ENCODE measurements at regions not wholly inside any gene's neighbourhood (a gene's known extent, or its start where the extent isn't known, plus 50 kb on each side); places are given as distances from the start of the nearest gene placed in this dataset.

DNA sequence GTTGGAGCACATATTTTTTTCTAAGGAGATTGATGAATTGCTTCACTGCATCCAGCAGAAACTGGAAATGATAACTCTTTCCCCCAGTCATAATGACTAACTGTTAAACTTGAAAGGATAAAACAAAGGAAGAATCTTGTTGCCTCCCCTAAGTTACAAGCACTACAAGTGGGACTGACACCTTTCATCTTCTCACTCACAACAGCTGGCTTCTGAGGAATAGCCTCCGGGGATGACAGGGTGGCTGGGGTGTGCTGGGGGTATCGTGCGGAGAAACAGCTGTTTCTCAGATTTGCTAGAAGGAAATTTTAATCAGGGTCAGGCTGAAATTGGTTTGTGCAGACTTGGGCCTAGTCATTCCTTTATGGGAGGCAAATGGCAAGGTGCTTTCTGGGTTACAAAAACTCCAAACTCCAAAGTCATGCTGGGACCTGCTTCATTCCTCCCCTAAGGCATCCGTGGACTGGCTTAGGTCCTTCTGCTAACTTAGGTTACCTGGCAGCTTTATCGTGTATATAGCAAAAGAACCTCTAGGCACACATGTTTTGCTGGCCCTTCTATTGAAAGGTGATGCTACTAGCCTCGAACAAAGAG, 557.2 kb downstream of the TOX3 start:
- TF ChIP-seq POLR2A (IDR thresholded peaks at IDR 0.05; ENCODE audit: borderline replicate concordance, extremely low read depth, insufficient read depth, insufficient read length) = no peak
- TF ChIP-seq FOSL1 (IDR thresholded peaks at IDR 0.05; ENCODE audit: low read depth) = no peak
- TF ChIP-seq SRF (IDR thresholded peaks at IDR 0.05; ENCODE audit: low read depth) = no peak
- no peak for TF ChIP-seq YY1 (IDR thresholded peaks at IDR 0.05; ENCODE audit: extremely low read depth, insufficient replicate concordance, low read depth, low read length)
- TF ChIP-seq, protein P1, sequence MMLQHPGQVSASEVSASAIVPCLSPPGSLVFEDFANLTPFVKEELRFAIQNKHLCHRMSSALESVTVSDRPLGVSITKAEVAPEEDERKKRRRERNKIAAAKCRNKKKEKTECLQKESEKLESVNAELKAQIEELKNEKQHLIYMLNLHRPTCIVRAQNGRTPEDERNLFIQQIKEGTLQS (IDR thresholded peaks at IDR 0.05) = no peak
- TF ChIP-seq SP1 (IDR thresholded peaks at IDR 0.05; ENCODE audit: low read depth) = no peak
- TF ChIP-seq RAD21 (IDR thresholded peaks at IDR 0.05; ENCODE audit: low read depth) = no peak
- no peak for TF ChIP-seq EGR1 (IDR thresholded peaks at IDR 0.05; ENCODE audit: low read depth)
- no peak for TF ChIP-seq SIN3A (IDR thresholded peaks at IDR 0.05; ENCODE audit: low read depth)
- TF ChIP-seq, protein P2, sequence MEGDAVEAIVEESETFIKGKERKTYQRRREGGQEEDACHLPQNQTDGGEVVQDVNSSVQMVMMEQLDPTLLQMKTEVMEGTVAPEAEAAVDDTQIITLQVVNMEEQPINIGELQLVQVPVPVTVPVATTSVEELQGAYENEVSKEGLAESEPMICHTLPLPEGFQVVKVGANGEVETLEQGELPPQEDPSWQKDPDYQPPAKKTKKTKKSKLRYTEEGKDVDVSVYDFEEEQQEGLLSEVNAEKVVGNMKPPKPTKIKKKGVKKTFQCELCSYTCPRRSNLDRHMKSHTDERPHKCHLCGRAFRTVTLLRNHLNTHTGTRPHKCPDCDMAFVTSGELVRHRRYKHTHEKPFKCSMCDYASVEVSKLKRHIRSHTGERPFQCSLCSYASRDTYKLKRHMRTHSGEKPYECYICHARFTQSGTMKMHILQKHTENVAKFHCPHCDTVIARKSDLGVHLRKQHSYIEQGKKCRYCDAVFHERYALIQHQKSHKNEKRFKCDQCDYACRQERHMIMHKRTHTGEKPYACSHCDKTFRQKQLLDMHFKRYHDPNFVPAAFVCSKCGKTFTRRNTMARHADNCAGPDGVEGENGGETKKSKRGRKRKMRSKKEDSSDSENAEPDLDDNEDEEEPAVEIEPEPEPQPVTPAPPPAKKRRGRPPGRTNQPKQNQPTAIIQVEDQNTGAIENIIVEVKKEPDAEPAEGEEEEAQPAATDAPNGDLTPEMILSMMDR (IDR thresholded peaks at IDR 0.05 in 2 of 3, conservative IDR thresholded peaks at IDR 0.05 in 1 of 3; ENCODE audit: borderline replicate concordance in 1 of 3, insufficient read depth in 1 of 3, low read depth in 2 of 3, low read length in 2 of 3) = no peak
- TF ChIP-seq POLR2AphosphoS5 (IDR thresholded peaks at IDR 0.05; ENCODE audit: low read depth, low read length) = no peak
